Coronary artery (tissue), 2 donors: ENCODE measurements at regions not wholly inside any gene's neighbourhood (a gene's known extent, or its start where the extent isn't known, plus 50 kb on each side); places are given as distances from the start of the nearest gene placed in this dataset.

Source experiments
- DNase-seq: peaks from one replicate; pipeline ENCODE4 v3.0.0-alpha.2; 2017; ENCODE audit warnings: low spot score
- H3K27ac ChIP-seq, 2 donors: fragments of 200-600 bp; sonication (generic); one replicate each; pipeline ENCODE4 v1.5.1; 2016 to 2019
- H3K4me3 ChIP-seq: fragments of 200-600 bp; sonication (generic); 2 replicates; pipeline ENCODE4 v1.5.1; 2016; ENCODE audit warnings: mild to moderate bottlenecking, moderate library complexity
- TF ChIP-seq, protein P1 (sequence below): fragments of 200-600 bp; sonication (generic); IDR thresholded peaks from one replicate; pipeline ENCODE4 v1.5.1; 2019; ENCODE audit warnings: antibody characterized with exemption

DNA sequence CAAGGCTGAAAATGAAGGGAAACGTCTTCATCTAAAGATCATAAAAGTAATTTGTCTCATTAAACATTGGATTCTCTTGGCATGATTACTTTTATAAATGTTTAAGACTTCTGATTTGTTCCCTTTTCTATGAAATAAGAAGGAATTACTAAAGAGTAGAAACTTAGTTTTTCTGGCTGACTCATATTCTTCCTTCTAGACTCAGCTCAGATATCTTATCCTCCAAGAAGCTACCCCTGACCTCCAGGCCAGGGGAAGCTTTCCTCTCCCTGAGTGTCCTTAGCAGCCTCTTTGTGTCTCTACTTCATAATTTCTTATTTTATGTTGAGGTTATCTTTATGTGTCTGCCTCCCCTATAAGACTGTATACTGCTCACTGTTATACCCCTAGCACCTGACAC lies 291.9 kb upstream of the STT3B start:
- H3K27ac ChIP-seq = no peak overlapping the region
- no peak overlapping the region for H3K4me3 ChIP-seq
- DNase-seq = no peak
- TF ChIP-seq, protein P1, sequence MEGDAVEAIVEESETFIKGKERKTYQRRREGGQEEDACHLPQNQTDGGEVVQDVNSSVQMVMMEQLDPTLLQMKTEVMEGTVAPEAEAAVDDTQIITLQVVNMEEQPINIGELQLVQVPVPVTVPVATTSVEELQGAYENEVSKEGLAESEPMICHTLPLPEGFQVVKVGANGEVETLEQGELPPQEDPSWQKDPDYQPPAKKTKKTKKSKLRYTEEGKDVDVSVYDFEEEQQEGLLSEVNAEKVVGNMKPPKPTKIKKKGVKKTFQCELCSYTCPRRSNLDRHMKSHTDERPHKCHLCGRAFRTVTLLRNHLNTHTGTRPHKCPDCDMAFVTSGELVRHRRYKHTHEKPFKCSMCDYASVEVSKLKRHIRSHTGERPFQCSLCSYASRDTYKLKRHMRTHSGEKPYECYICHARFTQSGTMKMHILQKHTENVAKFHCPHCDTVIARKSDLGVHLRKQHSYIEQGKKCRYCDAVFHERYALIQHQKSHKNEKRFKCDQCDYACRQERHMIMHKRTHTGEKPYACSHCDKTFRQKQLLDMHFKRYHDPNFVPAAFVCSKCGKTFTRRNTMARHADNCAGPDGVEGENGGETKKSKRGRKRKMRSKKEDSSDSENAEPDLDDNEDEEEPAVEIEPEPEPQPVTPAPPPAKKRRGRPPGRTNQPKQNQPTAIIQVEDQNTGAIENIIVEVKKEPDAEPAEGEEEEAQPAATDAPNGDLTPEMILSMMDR = no peak

DNA sequence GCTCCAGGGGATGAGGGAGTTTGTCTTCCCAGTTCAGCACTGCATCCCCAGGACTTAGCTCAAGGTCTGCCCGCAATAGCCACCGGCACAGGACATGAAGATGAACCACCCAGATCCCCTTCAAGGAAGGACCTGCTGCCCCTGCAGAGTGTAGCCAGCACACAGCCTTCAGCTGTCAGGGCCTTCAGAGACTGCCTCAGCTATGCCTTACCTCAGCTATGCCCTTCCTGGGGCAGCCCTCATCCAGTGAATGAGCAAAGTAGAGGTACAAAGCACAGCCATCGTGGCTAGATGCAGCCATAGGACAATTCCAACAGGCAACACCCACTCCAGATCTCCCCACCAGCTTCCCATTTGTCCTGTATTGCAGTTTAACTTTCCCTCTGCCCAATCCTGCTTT lies 291.2 kb upstream of the STT3B start:
- TF ChIP-seq, protein P1 = no peak
- Histone ChIP-seq H3K4me3 (no peak overlapping the region), H3K27ac (no peak overlapping the region)
- DNase-seq = no peak

DNA sequence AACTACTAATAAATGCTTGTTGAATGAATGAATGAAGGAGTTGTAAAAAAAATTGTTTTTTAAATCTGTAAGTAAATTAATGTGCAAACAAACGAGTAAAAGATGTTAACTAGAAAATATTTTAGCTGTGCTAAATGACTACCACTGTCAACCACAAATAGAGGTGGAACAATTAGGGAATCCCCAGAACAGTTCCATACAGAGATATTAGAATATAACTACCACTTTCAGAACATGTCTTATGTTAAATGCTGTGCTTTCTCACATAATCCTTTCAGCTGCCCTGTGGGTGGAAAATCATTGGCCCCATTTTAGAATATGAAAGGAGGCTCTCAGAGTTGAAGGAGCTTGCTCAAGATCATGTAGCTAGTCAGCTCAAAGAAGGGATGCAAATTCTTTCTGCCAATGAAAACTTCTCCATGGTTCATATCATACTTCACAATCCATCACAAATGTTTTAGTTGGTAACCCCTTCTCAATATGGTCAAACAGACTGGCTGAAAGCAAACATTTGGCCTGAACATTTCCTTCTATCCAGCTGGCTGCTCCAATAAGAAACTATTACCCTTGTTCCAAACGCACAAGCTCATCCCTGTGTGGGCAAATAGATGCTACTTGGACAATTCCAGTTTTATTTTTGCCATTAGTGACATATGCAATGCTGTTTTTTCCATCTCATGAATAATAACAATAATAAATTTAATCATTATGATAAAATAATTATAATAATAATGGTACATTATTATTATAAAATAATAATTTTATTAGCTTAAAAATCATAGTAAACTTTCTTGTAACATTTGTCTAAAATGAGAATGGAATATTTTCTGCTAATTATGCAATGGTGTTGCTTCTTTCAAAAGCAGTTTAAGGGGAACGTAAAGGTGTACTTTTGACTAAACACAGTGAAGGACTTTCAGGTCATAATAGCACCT lies 290.4 kb upstream of the STT3B start:
- Histone ChIP-seq H3K27ac (no peak overlapping the region), H3K4me3 (no peak overlapping the region)
- DNase-seq = no peak
- TF ChIP-seq, protein P1 = no peak

DNA sequence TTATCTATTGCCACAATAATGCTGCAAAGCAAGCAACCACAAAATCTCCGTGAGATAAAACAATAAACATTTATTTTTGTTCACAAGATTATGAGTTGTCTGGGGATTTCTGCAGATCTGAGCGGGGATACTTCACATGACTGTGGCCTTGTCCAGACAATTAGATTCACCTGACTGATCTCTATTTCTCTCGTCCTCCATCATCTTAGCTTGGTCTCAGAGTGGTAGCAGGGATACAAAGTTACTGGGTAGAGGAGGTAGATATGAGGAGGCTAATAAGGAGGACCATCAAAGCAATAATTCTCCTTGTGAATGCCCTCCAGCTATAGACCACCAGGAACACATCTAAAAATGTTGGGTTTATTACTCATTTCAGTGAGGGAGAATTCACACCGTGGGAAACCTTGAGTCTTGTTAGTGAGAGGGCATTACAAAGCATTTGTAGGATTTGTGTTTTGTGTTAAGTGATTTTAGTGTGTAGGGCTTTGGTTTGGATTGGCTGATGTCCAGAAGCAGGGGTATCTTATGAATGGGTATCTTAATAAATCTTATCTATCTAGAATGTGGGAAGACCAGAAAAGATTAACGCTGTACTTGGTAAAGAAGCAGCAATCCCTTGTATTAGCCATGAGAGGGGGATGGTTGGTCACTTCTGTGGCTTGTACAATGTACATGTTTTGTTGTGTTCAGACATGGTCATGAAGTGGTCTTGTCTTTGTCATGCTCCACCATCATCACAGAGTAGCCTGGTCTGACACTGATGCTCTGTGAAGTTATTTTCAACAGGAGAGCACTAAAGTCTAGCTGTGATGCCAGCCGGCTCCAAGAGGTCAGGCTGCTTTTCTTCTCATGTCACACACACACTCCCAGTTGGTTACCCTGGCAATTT lies 287.6 kb upstream of the STT3B start:
- no peak for DNase-seq
- TF ChIP-seq, protein P1 = no peak
- no peak overlapping the region for H3K27ac ChIP-seq
- no peak overlapping the region for H3K4me3 ChIP-seq

DNA sequence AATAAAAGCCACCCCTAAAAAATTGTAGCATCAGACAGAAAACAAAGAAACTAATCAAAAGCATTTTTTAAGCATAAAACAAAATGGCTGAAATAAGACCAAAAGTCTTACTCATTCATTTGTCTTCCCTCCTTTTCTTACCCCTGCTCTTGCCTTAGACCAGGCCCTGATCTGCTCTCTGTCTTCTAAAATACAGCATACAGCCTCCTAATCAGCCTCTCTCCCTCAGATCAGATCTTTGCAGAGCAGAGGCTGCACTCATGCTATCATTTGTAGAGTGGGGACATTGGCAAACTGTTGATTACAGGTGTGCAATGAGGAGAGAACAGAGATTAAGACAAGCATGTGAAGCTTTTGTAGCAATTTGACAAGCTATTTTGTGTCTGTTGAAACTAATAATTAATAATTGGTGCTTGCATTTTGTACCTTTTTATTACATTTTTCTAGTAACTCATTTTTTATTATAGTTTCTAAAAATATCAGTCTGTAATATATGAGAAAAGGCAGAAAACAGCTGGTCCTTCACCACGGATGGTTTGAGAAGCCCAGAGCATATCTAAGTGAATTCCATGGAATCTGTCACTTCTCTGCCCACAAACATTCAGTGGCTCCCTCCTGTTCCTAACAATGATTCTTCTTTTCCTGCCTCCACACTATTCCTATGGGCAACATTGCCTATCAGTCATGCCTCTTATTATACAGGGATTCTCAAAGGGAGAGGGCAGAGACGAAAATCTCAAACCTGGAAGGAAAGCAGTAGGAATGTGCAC lies 286.2 kb upstream of the STT3B start:
- TF ChIP-seq, protein P1 = no peak
- no peak for DNase-seq
- H3K4me3 ChIP-seq = no peak overlapping the region

DNA sequence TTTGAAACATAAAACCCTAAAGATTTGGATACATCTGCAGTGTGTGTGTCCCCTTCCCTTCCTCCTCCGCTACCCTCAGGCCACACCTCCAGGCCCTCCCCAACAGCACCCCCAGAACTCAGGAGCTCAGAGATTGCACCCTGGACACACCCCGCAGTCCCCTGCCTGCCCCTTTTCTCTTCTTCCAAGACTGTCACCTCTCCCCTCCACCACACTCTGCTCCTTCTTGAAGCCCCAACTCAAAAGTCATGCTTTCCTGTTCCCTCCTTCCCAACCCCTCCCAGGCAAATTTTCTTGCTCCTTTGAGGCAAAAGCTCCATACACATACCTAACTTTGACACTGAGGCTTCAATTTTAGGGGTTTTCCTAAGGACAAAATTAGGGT lies 285.7 kb upstream of the STT3B start:
- DNase-seq = no peak
- Histone ChIP-seq H3K4me3 (no peak overlapping the region), H3K27ac (no peak overlapping the region)
- TF ChIP-seq, protein P1 = no peak

More for the DNA sequence above, 286.2 kb upstream of the STT3B start:
- no peak overlapping the region for H3K27ac ChIP-seq
